ENCODE measurements at regions not wholly inside any gene's neighbourhood (a gene's known extent, or its start where the extent isn't known, plus 50 kb on each side); places are given as distances from the start of the nearest gene placed in this dataset.

DNA sequence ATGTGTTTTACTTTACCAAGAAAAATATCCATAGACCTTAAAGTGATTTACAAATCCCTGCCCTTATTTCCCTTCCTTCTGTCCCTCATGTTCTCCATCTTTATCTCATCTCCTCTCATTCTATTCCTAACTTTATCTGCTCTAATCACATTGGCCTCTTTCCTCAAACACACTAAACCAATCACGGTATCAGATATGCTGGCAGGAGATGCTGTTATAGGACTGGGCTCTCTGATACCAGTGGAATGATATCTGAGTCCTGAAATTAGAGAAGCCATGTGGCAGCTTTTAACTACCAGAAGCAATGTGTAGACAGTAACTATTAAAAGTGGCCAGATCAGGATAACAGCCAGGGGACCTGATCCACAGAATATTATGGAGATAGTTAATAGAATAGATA is 49.9 kb upstream of the GIMD1 start:
- WGBS (ENCODE audit: extremely low coverage, insufficient read length, low lambda C conversion rate): no CpG with 5 or more reads among the region's 1 CpG
- H3K27ac Mint-ChIP-seq: no peak overlapping the region
- DNase-seq: no peak
- Histone ChIP-seq H2BK5ac (ENCODE audit: insufficient read length, low read length) (no peak overlapping the region), H4K8ac (replicated peaks; ENCODE audit: insufficient read length, low read depth, low read length) (no peak overlapping the region), H2BK120ac (ENCODE audit: low read depth, low read length, poor library complexity, severe bottlenecking) (no peak overlapping the region), H3K9ac (ENCODE audit: extremely low read depth, insufficient read length, low read length) (no peak overlapping the region), H3K27ac (ENCODE audit: insufficient read length, low read depth, low read length) (no peak overlapping the region), H3K23me2 (ENCODE audit: insufficient read length, low read depth, low read length, poor library complexity, severe bottlenecking) (no peaks in the 10 kb centered on the region), H3K56ac (ENCODE audit: insufficient read length, low read depth, low read length) (no peak overlapping the region), H3K14ac (ENCODE audit: insufficient read depth, low read length) (no peak overlapping the region), H3K4me1 (ENCODE audit: insufficient read depth, low read length) (no peaks in the 10 kb centered on the region; the same call in 1 of the 2 replicates), H2BK15ac (ENCODE audit: low read depth, low read length) (no peak overlapping the region), H3K79me2 (ENCODE audit: insufficient read depth, low read length) (no peaks in the 10 kb centered on the region), H2BK20ac (ENCODE audit: low read depth, low read length, poor library complexity, severe bottlenecking) (no peak overlapping the region), H3K18ac (ENCODE audit: insufficient read length, low read depth, low read length) (no peak overlapping the region), H2BK12ac (ENCODE audit: insufficient read length, low read depth, low read length) (no peak overlapping the region), H4K91ac (ENCODE audit: insufficient read length, low read depth, low read length) (no peak overlapping the region), H3K9me3 (ENCODE audit: control insufficient read depth, low read depth, low read length) (no peaks in the 10 kb centered on the region), H3K79me1 (ENCODE audit: insufficient read depth, low read depth, low read length, poor library complexity, severe bottlenecking) (no peaks in the 10 kb centered on the region), H4K5ac (ENCODE audit: insufficient read length, low read depth, low read length) (no peak overlapping the region), H3K27me3 (ENCODE audit: insufficient read depth, low read length) (no peaks in the 10 kb centered on the region), H3K4ac (ENCODE audit: low read depth, low read length) (no peak overlapping the region), H4K20me1 (ENCODE audit: control insufficient read depth, insufficient read depth, insufficient read length) (no peaks in the 10 kb centered on the region), H2AFZ (ENCODE audit: low read length) (no peak overlapping the region), H3T11ph (ENCODE audit: low read length) (no peak overlapping the region), H2AK5ac (ENCODE audit: insufficient read length, low read length) (no peak overlapping the region), H3K23ac (ENCODE audit: insufficient read length, low read depth, low read length) (no peak overlapping the region), H3K4me2 (ENCODE audit: insufficient read depth, insufficient read length, low read length) (no peak overlapping the region)
- no peak overlapping the region for H3K4me3 Mint-ChIP-seq
- H3K36me3 Mint-ChIP-seq (ENCODE audit: insufficient read depth in 1 of 3, low read depth in 3 of 3): no peaks in the 10 kb centered on the region
- H3K4me1 Mint-ChIP-seq: peaks cover 12 to 22% of the 10 kb centered on the region in 2 experiments
- no peaks in the 10 kb centered on the region for H3K9me3 Mint-ChIP-seq
- no peaks in the 10 kb centered on the region; the same call in 1 of the 2 replicates for H3K27me3 Mint-ChIP-seq (ENCODE audit: low read depth)
- TF ChIP-seq, protein P1, sequence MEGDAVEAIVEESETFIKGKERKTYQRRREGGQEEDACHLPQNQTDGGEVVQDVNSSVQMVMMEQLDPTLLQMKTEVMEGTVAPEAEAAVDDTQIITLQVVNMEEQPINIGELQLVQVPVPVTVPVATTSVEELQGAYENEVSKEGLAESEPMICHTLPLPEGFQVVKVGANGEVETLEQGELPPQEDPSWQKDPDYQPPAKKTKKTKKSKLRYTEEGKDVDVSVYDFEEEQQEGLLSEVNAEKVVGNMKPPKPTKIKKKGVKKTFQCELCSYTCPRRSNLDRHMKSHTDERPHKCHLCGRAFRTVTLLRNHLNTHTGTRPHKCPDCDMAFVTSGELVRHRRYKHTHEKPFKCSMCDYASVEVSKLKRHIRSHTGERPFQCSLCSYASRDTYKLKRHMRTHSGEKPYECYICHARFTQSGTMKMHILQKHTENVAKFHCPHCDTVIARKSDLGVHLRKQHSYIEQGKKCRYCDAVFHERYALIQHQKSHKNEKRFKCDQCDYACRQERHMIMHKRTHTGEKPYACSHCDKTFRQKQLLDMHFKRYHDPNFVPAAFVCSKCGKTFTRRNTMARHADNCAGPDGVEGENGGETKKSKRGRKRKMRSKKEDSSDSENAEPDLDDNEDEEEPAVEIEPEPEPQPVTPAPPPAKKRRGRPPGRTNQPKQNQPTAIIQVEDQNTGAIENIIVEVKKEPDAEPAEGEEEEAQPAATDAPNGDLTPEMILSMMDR (conservative IDR thresholded peaks at IDR 0.05): no peak

Data from H9 (cell line).